ENCODE measurements at regions not wholly inside any gene's neighbourhood (a gene's known extent, or its start where the extent isn't known, plus 50 kb on each side); places are given as distances from the start of the nearest gene placed in this dataset.

GRCh38 chr7:17534348-17534747, 235.9 kb downstream of the AHR start:
- H3K36me3 ChIP-seq (ENCODE audit: control insufficient read depth, insufficient read depth, low read length), result no peaks in the 10 kb centered on the region
- no peak overlapping the region for H3K27ac ChIP-seq (ENCODE audit: low read depth, low read length)
- H3K9ac ChIP-seq (ENCODE audit: low read length), result no peak overlapping the region
- no peaks in the 10 kb centered on the region for H3K4me1 ChIP-seq (ENCODE audit: control insufficient read depth, insufficient read depth, low read length)
- no peak overlapping the region for H3K4me3 ChIP-seq (ENCODE audit: low read length)
- no peaks in the 10 kb centered on the region for H3K27me3 ChIP-seq (ENCODE audit: control insufficient read depth, insufficient read depth, low read length)

- Histone ChIP-seq H3K36me3 (ENCODE audit: control insufficient read depth, insufficient read depth, low read length) (no peaks in the 10 kb centered on the region), H3K4me1 (ENCODE audit: control insufficient read depth, insufficient read depth, low read length) (no peaks in the 10 kb centered on the region), H3K9ac (ENCODE audit: low read length) (no peak overlapping the region), H3K4me3 (ENCODE audit: low read length) (no peak overlapping the region), H3K27me3 (ENCODE audit: control insufficient read depth, insufficient read depth, low read length) (no peaks in the 10 kb centered on the region), H3K27ac (ENCODE audit: low read depth, low read length) (no peak overlapping the region)
These were observed 237.3 kb downstream of the AHR start for GRCh38 chr7:17535776-17536175.

- no peaks in the 10 kb centered on the region for H3K36me3 ChIP-seq (ENCODE audit: control insufficient read depth, insufficient read depth, low read length)
- H3K27me3 ChIP-seq (ENCODE audit: control insufficient read depth, insufficient read depth, low read length), result no peaks in the 10 kb centered on the region
- H3K27ac ChIP-seq (ENCODE audit: low read depth, low read length), result no peak overlapping the region
- H3K4me1 ChIP-seq (ENCODE audit: control insufficient read depth, insufficient read depth, low read length), result no peaks in the 10 kb centered on the region
- H3K4me3 ChIP-seq (ENCODE audit: low read length), result no peak overlapping the region
- H3K9ac ChIP-seq (ENCODE audit: low read length), result no peak overlapping the region
These were observed 245.9 kb downstream of the AHR start for GRCh38 chr7:17544401-17544800.

DNA sequence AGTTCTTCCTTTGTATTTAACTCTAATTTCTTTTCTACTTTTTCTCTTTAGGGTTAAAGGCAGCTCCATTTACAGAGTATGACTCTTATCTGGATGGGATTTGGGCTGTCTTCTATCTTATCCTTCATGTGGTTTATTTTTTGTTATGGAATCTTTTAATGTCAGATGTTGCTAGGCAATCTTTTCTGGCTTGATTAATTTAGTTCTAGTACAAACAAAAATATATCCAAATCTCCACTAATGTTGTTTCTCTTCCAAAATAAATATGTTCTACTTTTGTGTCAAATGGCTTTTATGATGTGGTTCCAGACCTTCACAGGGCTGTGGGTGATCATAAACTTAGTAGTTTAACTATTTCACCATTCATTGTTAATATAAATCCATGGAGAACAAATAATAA, 246.9 kb downstream of the AHR start:
- no peaks in the 10 kb centered on the region for H3K4me1 ChIP-seq (ENCODE audit: control insufficient read depth, insufficient read depth, low read length)
- H3K27me3 ChIP-seq (ENCODE audit: control insufficient read depth, insufficient read depth, low read length), result no peaks in the 10 kb centered on the region
- no peak overlapping the region for H3K9ac ChIP-seq (ENCODE audit: low read length)
- H3K4me3 ChIP-seq (ENCODE audit: low read length), result no peak overlapping the region
- no peak overlapping the region for H3K27ac ChIP-seq (ENCODE audit: low read depth, low read length)
- no peaks in the 10 kb centered on the region for H3K36me3 ChIP-seq (ENCODE audit: control insufficient read depth, insufficient read depth, low read length)

DNA sequence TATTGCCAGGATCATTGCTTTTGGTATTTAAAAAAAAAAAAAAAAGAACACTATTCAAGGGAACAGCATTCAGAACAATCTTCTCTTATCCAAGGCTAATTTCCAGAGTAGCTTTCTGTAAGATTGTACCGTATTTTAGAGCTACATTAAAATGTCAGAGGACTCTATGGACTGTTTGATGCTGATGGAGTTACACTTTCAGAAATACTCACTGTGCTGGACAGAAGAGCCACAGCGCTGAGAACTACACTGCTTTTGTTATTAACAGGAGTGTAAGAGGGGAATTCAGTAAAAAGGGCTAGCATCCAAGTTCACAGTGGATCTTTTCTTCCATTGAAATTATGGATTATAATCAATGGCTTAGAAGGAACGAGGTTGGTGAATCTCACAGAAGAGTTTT, 247.7 kb downstream of the AHR start:
- H3K27me3 ChIP-seq (ENCODE audit: control insufficient read depth, insufficient read depth, low read length), result no peaks in the 10 kb centered on the region
- no peaks in the 10 kb centered on the region for H3K4me1 ChIP-seq (ENCODE audit: control insufficient read depth, insufficient read depth, low read length)
- no peaks in the 10 kb centered on the region for H3K36me3 ChIP-seq (ENCODE audit: control insufficient read depth, insufficient read depth, low read length)
- no peak overlapping the region for H3K9ac ChIP-seq (ENCODE audit: low read length)
- H3K27ac ChIP-seq (ENCODE audit: low read depth, low read length), result no peak overlapping the region
- H3K4me3 ChIP-seq (ENCODE audit: low read length), result no peak overlapping the region

GRCh38 chr7:17546592-17546991, 248.1 kb downstream of the AHR start:
- H3K27ac ChIP-seq (ENCODE audit: low read depth, low read length), result no peak overlapping the region
- H3K9ac ChIP-seq (ENCODE audit: low read length), result no peak overlapping the region
- H3K4me1 ChIP-seq (ENCODE audit: control insufficient read depth, insufficient read depth, low read length), result no peaks in the 10 kb centered on the region
- no peaks in the 10 kb centered on the region for H3K36me3 ChIP-seq (ENCODE audit: control insufficient read depth, insufficient read depth, low read length)
- H3K27me3 ChIP-seq (ENCODE audit: control insufficient read depth, insufficient read depth, low read length), result no peaks in the 10 kb centered on the region
- H3K4me3 ChIP-seq (ENCODE audit: low read length), result no peak overlapping the region

DNA sequence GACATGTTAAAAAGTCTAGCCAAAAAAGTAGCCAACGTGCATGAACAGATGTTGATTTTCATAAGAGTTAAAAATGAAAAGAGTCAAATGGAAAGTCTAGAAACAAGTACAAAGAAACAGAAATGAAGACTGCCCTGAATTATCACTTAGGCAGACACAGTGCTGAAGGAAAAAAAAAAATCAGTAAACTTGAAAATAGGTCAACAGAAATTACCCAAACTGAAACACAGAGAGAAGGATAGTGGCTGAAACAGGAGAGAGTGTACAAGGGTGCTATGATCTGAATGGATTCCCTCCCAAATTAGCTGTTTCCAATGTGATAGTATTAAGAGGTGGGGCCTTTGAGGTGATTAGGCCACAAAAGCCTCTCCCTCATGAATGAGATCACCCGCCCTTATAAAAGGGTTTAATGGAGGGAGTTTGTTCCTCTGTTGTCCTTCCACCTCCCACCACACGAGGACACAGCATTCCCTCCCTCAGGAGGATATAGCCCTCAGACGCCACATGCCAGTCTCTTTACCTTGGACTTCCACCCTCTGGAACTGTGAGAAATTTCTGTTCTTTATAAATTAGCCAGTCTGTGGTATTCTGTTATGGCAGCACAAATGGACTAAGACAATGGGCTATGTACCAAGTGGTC, 249.7 kb downstream of the AHR start:
- no peak overlapping the region for H3K9ac ChIP-seq (ENCODE audit: low read length)
- no peak overlapping the region for H3K4me3 ChIP-seq (ENCODE audit: low read length)
- no peak overlapping the region for H3K27ac ChIP-seq (ENCODE audit: low read depth, low read length)
- no peaks in the 10 kb centered on the region for H3K36me3 ChIP-seq (ENCODE audit: control insufficient read depth, insufficient read depth, low read length)
- no peaks in the 10 kb centered on the region for H3K4me1 ChIP-seq (ENCODE audit: control insufficient read depth, insufficient read depth, low read length)
- H3K27me3 ChIP-seq (ENCODE audit: control insufficient read depth, insufficient read depth, low read length), result no peaks in the 10 kb centered on the region

DNA sequence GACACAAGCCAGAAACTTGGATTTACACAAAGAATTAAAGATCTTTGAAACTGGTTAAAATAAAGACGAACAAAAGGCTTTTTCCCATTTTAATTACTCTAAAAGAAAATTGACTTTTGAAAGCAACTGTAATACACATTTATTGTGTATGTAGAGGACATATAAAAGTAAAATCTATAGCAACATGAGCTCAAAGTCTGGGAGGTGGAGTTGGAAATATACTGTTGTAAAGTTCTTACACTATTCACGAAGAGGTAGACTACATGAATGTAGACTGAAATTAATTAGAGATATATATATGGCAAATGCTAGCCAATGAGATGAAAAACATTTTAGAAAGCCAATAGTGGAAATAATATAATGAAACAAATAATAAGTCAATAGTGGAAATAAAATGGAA, 251.0 kb downstream of the AHR start:
- Histone ChIP-seq H3K4me3 (ENCODE audit: low read length) (no peak overlapping the region), H3K4me1 (ENCODE audit: control insufficient read depth, insufficient read depth, low read length) (no peaks in the 10 kb centered on the region), H3K36me3 (ENCODE audit: control insufficient read depth, insufficient read depth, low read length) (no peaks in the 10 kb centered on the region), H3K27ac (ENCODE audit: low read depth, low read length) (no peak overlapping the region), H3K27me3 (ENCODE audit: control insufficient read depth, insufficient read depth, low read length) (no peaks in the 10 kb centered on the region), H3K9ac (ENCODE audit: low read length) (no peak overlapping the region)

DNA sequence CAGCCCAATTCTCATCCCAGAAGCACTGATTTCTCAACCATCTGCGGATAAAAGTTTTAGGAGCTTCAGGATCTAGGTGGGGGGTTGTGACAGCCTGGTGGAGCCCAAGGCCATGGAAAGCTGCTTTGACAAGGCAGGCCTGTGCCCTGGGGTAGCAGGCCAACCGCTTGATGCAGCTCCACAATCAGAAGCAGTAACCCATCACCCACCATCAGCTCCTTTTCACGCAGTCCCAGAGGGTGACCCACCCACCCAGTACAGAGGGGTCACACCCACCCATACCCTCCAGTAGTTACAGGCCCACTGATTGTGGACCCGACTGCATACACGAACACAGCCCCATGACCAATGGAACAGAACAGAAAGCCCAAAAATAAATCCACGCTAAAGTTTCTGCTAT, 253.9 kb downstream of the AHR start:
- peaks cover 3% of the 10 kb centered on the region for H3K4me1 ChIP-seq (ENCODE audit: control insufficient read depth, insufficient read depth, low read length)
- H3K27ac ChIP-seq (ENCODE audit: low read depth, low read length), result no peak overlapping the region
- no peaks in the 10 kb centered on the region for H3K36me3 ChIP-seq (ENCODE audit: control insufficient read depth, insufficient read depth, low read length)

DNA sequence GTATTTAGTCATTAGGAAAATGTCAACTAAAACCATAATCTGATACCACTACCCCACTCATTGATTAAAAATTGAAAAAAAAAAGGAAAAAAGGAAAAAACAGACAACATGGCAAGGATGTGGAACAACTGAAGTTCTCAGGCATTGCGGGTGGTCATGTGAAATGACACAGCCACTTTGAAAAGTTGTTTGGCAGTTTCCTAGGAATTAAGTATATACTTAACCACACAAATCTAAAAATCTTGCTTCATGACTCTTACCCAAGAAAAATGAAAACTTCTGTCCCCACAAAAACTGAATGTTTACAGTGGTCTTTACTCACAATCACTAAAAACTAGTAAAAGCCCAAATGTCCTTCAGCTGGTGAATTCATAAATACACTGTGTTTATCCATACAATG, 254.5 kb downstream of the AHR start:
- Histone ChIP-seq H3K27me3 (ENCODE audit: control insufficient read depth, insufficient read depth, low read length) (no peaks in the 10 kb centered on the region), H3K36me3 (ENCODE audit: control insufficient read depth, insufficient read depth, low read length) (no peaks in the 10 kb centered on the region), H3K9ac (ENCODE audit: low read length) (no peak overlapping the region), H3K27ac (ENCODE audit: low read depth, low read length) (no peak overlapping the region), H3K4me1 (ENCODE audit: control insufficient read depth, insufficient read depth, low read length) (peaks cover 6% of the 10 kb centered on the region), H3K4me3 (ENCODE audit: low read length) (no peak overlapping the region)

More for the DNA sequence above, 253.9 kb downstream of the AHR start:
- Histone ChIP-seq H3K9ac (ENCODE audit: low read length) (no peak overlapping the region), H3K4me3 (ENCODE audit: low read length) (no peak overlapping the region), H3K27me3 (ENCODE audit: control insufficient read depth, insufficient read depth, low read length) (no peaks in the 10 kb centered on the region)

DNA sequence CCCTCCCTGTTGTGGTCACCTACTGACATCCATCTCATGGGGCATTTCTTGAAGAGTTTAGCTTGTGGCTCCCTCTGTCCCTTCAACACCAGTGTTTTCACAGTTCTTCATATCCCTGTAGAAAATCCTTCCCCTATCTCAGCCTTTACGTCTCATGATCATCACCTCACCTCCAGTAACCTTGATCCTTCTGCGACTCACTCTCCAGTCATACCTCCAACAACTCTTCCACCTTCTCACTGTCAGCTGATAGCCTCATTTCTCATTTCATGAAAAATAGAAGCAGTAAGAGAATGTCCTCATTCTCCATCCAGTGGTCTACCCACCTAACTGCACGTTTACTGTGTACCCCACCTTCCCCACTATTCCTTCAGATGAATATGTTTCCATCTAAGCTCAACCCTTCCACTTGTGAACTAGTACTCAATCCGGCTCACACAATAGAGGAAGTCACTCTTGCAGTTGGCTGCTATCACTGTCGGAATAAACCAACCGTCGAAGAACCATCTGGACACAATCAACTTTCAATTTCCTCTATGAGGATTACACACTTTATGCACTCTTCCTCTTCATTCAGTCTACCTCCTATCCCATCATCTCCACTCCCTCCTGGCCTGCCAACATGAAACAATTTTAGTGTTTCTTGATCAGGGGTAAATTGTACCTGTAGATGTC, 256.0 kb downstream of the AHR start:
- H3K4me1 ChIP-seq (ENCODE audit: control insufficient read depth, insufficient read depth, low read length), result peaks cover 8% of the 10 kb centered on the region
- no peak overlapping the region for H3K9ac ChIP-seq (ENCODE audit: low read length)
- H3K27ac ChIP-seq (ENCODE audit: low read depth, low read length), result no peak overlapping the region
- no peaks in the 10 kb centered on the region for H3K27me3 ChIP-seq (ENCODE audit: control insufficient read depth, insufficient read depth, low read length)
- no peak overlapping the region for H3K4me3 ChIP-seq (ENCODE audit: low read length)
- no peaks in the 10 kb centered on the region for H3K36me3 ChIP-seq (ENCODE audit: control insufficient read depth, insufficient read depth, low read length)

GRCh38 chr7:17556247-17556956, 257.9 kb downstream of the AHR start:
- Histone ChIP-seq H3K27me3 (ENCODE audit: control insufficient read depth, insufficient read depth, low read length) (no peaks in the 10 kb centered on the region), H3K4me3 (ENCODE audit: low read length) (no peak overlapping the region), H3K36me3 (ENCODE audit: control insufficient read depth, insufficient read depth, low read length) (no peaks in the 10 kb centered on the region), H3K9ac (ENCODE audit: low read length) (no peak overlapping the region), H3K4me1 (ENCODE audit: control insufficient read depth, insufficient read depth, low read length) (peaks cover 8% of the 10 kb centered on the region), H3K27ac (ENCODE audit: low read depth, low read length) (no peak overlapping the region)

All from rectal smooth muscle tissue (tissue), 1 donor.